HG03196 (cell line): ENCODE measurements at regions not wholly inside any gene's neighbourhood (a gene's known extent, or its start where the extent isn't known, plus 50 kb on each side); places are given as distances from the start of the nearest gene placed in this dataset.
"Not testable (repeated sequence)": the region's sequence is repeated elsewhere in the genome, so short reads cannot be mapped to it uniquely, and the experiment has no call there.

ENCODE experiments used
- ATAC-seq: cut with Tn5 transposase; IDR thresholded peaks from one replicate; pipeline ENCODE4 v1.9.1; 2021; ENCODE audit not compliant: unreplicated experiment

- no peak for ATAC-seq
These were observed 128.4 kb upstream of the TMEM164 start for GRCh38 chrX:109874548-109874947.

- ATAC-seq, result no peak
These were observed 127.1 kb upstream of the TMEM164 start for GRCh38 chrX:109875831-109876230.

- no peak for ATAC-seq
These were observed 124.7 kb upstream of the TMEM164 start for GRCh38 chrX:109878236-109878635.

GRCh38 chrX:109879991-109880390 is 122.9 kb upstream of the TMEM164 start:
- ATAC-seq, result no peak

GRCh38 chrX:109880629-109881028 is 122.3 kb upstream of the TMEM164 start:
- ATAC-seq, result peak; percentile 67

- ATAC-seq, result no peak
These were observed 116.7 kb upstream of the TMEM164 start for GRCh38 chrX:109886122-109886761.

GRCh38 chrX:109889289-109890006 is 113.5 kb upstream of the TMEM164 start:
- ATAC-seq, result peak; percentile 56

- no peak for ATAC-seq
These were observed 112.6 kb upstream of the TMEM164 start for GRCh38 chrX:109890300-109890699.

GRCh38 chrX:109890910-109891502 is 111.9 kb upstream of the TMEM164 start:
- ATAC-seq, result peak; percentile 58

- ATAC-seq, result not testable (repeated sequence)
These were observed 106.9 kb upstream of the TMEM164 start for GRCh38 chrX:109896024-109896423.

- no peak for ATAC-seq
These were observed 100.2 kb upstream of the TMEM164 start for GRCh38 chrX:109902665-109903064.

- ATAC-seq, result no peak
These were observed 91.9 kb upstream of the TMEM164 start for GRCh38 chrX:109911046-109911445.

GRCh38 chrX:109912993-109913392 is 89.9 kb upstream of the TMEM164 start:
- not testable (repeated sequence) for ATAC-seq

- no peak for ATAC-seq
These were observed 88.6 kb upstream of the TMEM164 start for GRCh38 chrX:109914114-109914849.

- no peak for ATAC-seq
These were observed 84.2 kb upstream of the TMEM164 start for GRCh38 chrX:109918753-109919152.

- no peak for ATAC-seq
These were observed 82.6 kb upstream of the TMEM164 start for GRCh38 chrX:109920325-109920724.

- ATAC-seq, result no peak
These were observed 82.0 kb upstream of the TMEM164 start for GRCh38 chrX:109920868-109921267.

- no peak for ATAC-seq
These were observed 80.7 kb upstream of the TMEM164 start for GRCh38 chrX:109922190-109922589.

GRCh38 chrX:109925003-109925402 is 77.9 kb upstream of the TMEM164 start:
- not testable (repeated sequence) for ATAC-seq

GRCh38 chrX:109925656-109926055 is 77.3 kb upstream of the TMEM164 start:
- ATAC-seq, result no peak

- ATAC-seq, result no peak
These were observed 76.8 kb upstream of the TMEM164 start for GRCh38 chrX:109926118-109926517.
